Nephron progenitor cell (in vitro differentiated cells): ENCODE measurements at regions not wholly inside any gene's neighbourhood (a gene's known extent, or its start where the extent isn't known, plus 50 kb on each side); places are given as distances from the start of the nearest gene placed in this dataset.

Source experiments
- DNase-seq: peaks from one replicate; pipeline ENCODE4 v3.0.0; 2021
- H3K27ac Mint-ChIP-seq: 2 replicates; pipeline ENCODE4 v1.8.0; 2021; ENCODE audit warnings: mild to moderate bottlenecking, moderate library complexity, mixed read lengths
- H3K27me3 Mint-ChIP-seq: 2 replicates; pipeline ENCODE4 v1.8.0; 2021; ENCODE audit warnings: mild to moderate bottlenecking, low read depth, mixed read lengths; ENCODE audit not compliant: poor library complexity
- H3K36me3 Mint-ChIP-seq: 2 replicates; pipeline ENCODE4 v1.8.0; 2021; ENCODE audit warnings: low read depth, mixed read lengths
- H3K4me1 Mint-ChIP-seq: 2 replicates; pipeline ENCODE4 v1.8.0; 2021; ENCODE audit warnings: mixed read lengths
- H3K4me3 Mint-ChIP-seq: 2 replicates; pipeline ENCODE4 v1.8.0; 2021; ENCODE audit warnings: mild to moderate bottlenecking, moderate library complexity, mixed read lengths
- H3K9me3 Mint-ChIP-seq: 2 replicates; pipeline ENCODE4 v1.8.0; 2021; ENCODE audit warnings: mild to moderate bottlenecking, moderate library complexity, mixed read lengths
- CTCF ChIP-seq: fragments of 200-600 bp; sonication (generic); IDR thresholded peaks from 2 replicates; pipeline ENCODE4 v1.5.0; 2021; ENCODE audit warnings: antibody characterized with exemption

GRCh38 chr3:88263417-88264100 is 113.8 kb downstream of the C3orf38 start:
- TF ChIP-seq CTCF = no peak
- peaks cover 5% of the 10 kb centered on the region for H3K4me1 Mint-ChIP-seq
- H3K27ac Mint-ChIP-seq = no peak overlapping the region
- peaks cover 4% of the 10 kb centered on the region for H3K27me3 Mint-ChIP-seq
- no peaks in the 10 kb centered on the region for H3K36me3 Mint-ChIP-seq
- H3K9me3 Mint-ChIP-seq = no peaks in the 10 kb centered on the region
- no peak for DNase-seq
- no peak overlapping the region for H3K4me3 Mint-ChIP-seq

- peaks cover 5% of the 10 kb centered on the region for H3K4me1 Mint-ChIP-seq
- no peaks in the 10 kb centered on the region for H3K36me3 Mint-ChIP-seq
- DNase-seq = no peak
- H3K9me3 Mint-ChIP-seq = no peaks in the 10 kb centered on the region
- peaks cover 4% of the 10 kb centered on the region for H3K27me3 Mint-ChIP-seq
- H3K27ac Mint-ChIP-seq = no peak overlapping the region
- H3K4me3 Mint-ChIP-seq = no peak overlapping the region
- TF ChIP-seq CTCF = no peak
Measured at GRCh38 chr3:88267441-88267840, 117.7 kb downstream of the C3orf38 start.

GRCh38 chr3:88267847-88268246 is 118.1 kb downstream of the C3orf38 start:
- H3K27me3 Mint-ChIP-seq = peaks cover 4% of the 10 kb centered on the region
- no peak overlapping the region for H3K27ac Mint-ChIP-seq
- no peaks in the 10 kb centered on the region for H3K36me3 Mint-ChIP-seq
- no peak for DNase-seq
- TF ChIP-seq CTCF = no peak
- H3K4me1 Mint-ChIP-seq = peaks cover 2% of the 10 kb centered on the region
- no peaks in the 10 kb centered on the region for H3K9me3 Mint-ChIP-seq
- no peak overlapping the region for H3K4me3 Mint-ChIP-seq

- peaks cover 5% of the 10 kb centered on the region for H3K9me3 Mint-ChIP-seq
- no peaks in the 10 kb centered on the region for H3K36me3 Mint-ChIP-seq
- TF ChIP-seq CTCF = no peak
- peaks cover 14% of the 10 kb centered on the region for H3K4me1 Mint-ChIP-seq
- H3K4me3 Mint-ChIP-seq = no peak overlapping the region
- no peaks in the 10 kb centered on the region for H3K27me3 Mint-ChIP-seq
- no peak for DNase-seq
- H3K27ac Mint-ChIP-seq = no peak overlapping the region
Measured at GRCh38 chr3:88280326-88280725, 130.6 kb downstream of the C3orf38 start.

- no peak overlapping the region for H3K4me3 Mint-ChIP-seq
- H3K9me3 Mint-ChIP-seq = peaks cover 5% of the 10 kb centered on the region
- no peak for DNase-seq
- H3K4me1 Mint-ChIP-seq = peaks cover 14% of the 10 kb centered on the region
- H3K27ac Mint-ChIP-seq = no peak overlapping the region
- no peaks in the 10 kb centered on the region for H3K36me3 Mint-ChIP-seq
- TF ChIP-seq CTCF = no peak
- no peaks in the 10 kb centered on the region for H3K27me3 Mint-ChIP-seq
Measured at GRCh38 chr3:88282528-88283241, 132.9 kb downstream of the C3orf38 start.

- Mint-ChIP-seq H3K9me3 (peaks cover 5% of the 10 kb centered on the region), H3K4me1 (peaks cover 14% of the 10 kb centered on the region), H3K27me3 (no peaks in the 10 kb centered on the region), H3K27ac (no peak overlapping the region), H3K36me3 (no peaks in the 10 kb centered on the region), H3K4me3 (no peak overlapping the region)
- no peak for DNase-seq
- TF ChIP-seq CTCF = no peak
Measured at GRCh38 chr3:88283242-88283592, 133.5 kb downstream of the C3orf38 start.
